Activated T-cell treated with anti-CD3 and anti-CD28 coated beads, Interleukin-2, amount 50 U/mL, for 4 hours (primary cell): ENCODE measurements at regions not wholly inside any gene's neighbourhood (a gene's known extent, or its start where the extent isn't known, plus 50 kb on each side); places are given as distances from the start of the nearest gene placed in this dataset.
"Not testable (repeated sequence)": the region's sequence is repeated elsewhere in the genome, so short reads cannot be mapped to it uniquely, and the experiment has no call there.

Experiments
- ATAC-seq, 2 donors: fragments of 200-7000 bp; cut with Tn5 transposase; one replicate each; pipeline ENCODE4 v1.10.0; 2021
- DNase-seq: peaks from one replicate; pipeline ENCODE4 v3.0.0-alpha.2; 2020
- H3K27me3 Mint-ChIP-seq: one replicate; pipeline ENCODE4 v1.8.0; 2021; ENCODE audit warnings: low read depth, mixed read lengths
- H3K36me3 Mint-ChIP-seq: one replicate; pipeline ENCODE4 v1.8.0; 2022; ENCODE audit warnings: mixed read lengths; ENCODE audit not compliant: insufficient read depth
- H3K4me1 Mint-ChIP-seq: one replicate; pipeline ENCODE4 v1.8.0; 2021; ENCODE audit warnings: low read depth, mixed read lengths
- H3K4me3 Mint-ChIP-seq: one replicate; pipeline ENCODE4 v1.8.0; 2021; ENCODE audit warnings: mild to moderate bottlenecking, moderate library complexity, mixed read lengths
- H3K9me3 Mint-ChIP-seq: one replicate; pipeline ENCODE4 v1.8.0; 2021; ENCODE audit warnings: mixed read lengths

DNA sequence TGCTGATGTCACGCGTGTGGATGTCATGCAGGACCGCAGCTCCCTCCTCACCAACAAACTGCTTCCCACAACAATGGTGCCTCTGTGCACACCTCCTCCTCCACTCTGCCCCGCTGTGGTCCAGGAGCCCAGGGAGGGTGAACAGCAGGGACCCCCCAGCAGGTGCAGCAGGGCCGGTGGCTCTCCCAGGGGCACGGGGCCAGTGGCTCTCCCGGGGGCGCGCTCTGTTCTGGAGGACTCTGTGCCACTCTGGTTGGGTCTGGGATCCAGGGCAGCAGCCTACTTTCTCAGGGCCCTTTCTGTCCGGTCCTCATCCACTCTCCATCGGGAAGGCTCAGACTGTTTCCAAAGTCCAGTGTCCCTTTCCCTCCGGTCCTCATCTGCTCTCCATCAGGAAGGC is 153.0 kb upstream of the ZNF469 start:
- not testable (repeated sequence) for H3K9me3 Mint-ChIP-seq, H3K27me3 Mint-ChIP-seq, H3K4me1 Mint-ChIP-seq, DNase-seq, ATAC-seq, H3K36me3 Mint-ChIP-seq, H3K4me3 Mint-ChIP-seq

DNA sequence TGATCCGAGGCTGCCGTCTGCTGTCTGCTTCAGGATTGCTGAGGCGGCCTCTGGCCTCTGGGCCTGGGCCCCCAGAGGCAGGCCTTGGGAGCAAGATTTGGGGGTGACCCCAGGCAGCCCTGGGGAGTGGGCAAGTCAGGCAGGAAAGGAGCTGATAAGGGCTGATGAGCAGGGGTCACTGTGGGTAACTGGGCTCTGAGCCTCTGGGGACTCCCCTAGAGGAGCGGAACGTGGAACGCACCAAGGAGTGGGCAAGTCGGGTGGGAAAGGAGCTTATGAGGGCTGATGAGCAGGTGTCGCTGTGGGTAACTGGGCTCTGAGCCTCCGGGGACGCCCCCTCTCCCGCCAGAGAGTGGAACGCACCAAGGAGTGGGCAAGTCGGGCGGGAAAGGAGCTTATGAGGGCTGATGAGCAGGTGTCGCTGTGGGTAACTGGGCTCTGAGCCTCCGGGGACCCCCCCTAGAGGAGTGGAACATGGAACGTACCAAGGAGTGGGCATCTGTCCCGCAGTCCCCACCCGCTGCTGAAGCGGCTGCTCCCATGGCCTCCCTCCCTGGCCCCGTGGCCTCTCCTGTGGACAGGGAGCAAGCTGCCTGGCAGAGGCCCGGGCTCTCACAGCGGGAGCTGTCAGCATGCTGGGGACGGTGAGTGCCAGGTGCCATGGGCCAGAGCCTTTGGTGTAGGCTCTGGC is 152.3 kb upstream of the ZNF469 start:
- not testable (repeated sequence) for H3K9me3 Mint-ChIP-seq

DNA sequence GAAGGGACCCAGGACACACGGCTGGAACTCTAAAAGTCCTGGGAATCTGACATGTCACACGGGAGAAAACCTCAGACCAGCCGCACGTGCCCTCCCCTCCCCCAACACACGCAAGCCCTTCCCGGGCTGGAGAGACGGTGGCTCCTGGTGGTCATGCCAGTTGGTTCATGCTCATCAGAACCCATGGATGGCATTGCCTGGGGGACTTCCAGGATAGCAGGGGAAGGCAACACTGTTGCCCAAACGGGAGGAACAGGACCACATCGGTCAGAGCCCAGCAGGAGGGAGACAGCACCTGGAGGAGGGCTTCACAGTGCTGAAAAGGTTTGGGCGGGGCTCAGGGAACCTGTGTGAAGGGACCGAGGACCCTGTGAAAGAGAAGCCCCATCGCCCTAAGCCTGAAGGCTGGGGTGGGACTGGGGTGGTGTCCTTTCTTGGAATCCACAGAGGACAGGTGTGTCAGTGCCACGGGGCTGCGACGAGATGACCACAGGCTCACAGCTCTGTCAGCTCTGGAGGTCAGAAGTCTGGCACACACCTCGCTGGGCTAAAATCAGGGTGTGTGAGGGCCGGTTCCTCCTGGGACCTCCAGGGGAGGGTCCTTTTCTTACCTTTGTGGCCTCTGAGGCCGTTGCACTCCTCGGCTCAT is 151.7 kb upstream of the ZNF469 start:
- not testable (repeated sequence) for H3K4me3 Mint-ChIP-seq, DNase-seq, H3K4me1 Mint-ChIP-seq, ATAC-seq, H3K36me3 Mint-ChIP-seq, H3K9me3 Mint-ChIP-seq
- H3K27me3 Mint-ChIP-seq = peaks cover 11% of the 10 kb centered on the region

More for the DNA sequence above, 152.3 kb upstream of the ZNF469 start:
- H3K36me3 Mint-ChIP-seq, H3K27me3 Mint-ChIP-seq, DNase-seq, H3K4me1 Mint-ChIP-seq, H3K4me3 Mint-ChIP-seq, ATAC-seq: not testable (repeated sequence)

DNA sequence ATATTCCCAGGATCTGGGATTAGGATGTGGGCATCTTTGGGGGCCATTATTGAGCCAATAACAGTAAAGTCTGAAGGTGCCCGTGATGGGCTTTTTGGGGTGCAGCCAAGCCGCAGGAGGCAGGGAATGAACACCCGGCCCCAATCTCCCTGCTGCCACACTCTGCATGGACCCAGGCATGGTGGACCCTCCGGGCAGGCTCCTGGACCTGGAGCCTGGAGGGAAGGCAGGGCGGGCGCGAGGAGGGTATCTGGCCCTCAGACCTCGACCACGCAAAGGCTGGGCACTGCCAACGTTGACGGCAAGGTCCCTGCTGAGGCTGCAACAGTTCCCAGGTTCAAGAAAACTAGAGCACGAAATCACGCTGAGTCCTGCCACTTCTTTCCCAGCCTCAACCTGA is 150.9 kb upstream of the ZNF469 start:
- not testable (repeated sequence) for H3K9me3 Mint-ChIP-seq, DNase-seq, H3K4me1 Mint-ChIP-seq, ATAC-seq, H3K36me3 Mint-ChIP-seq, H3K4me3 Mint-ChIP-seq
- peaks cover 10% of the 10 kb centered on the region for H3K27me3 Mint-ChIP-seq

- not testable (repeated sequence) for H3K4me1 Mint-ChIP-seq, H3K9me3 Mint-ChIP-seq, H3K4me3 Mint-ChIP-seq, DNase-seq, H3K36me3 Mint-ChIP-seq, ATAC-seq
- peaks cover 10% of the 10 kb centered on the region for H3K27me3 Mint-ChIP-seq
Measured at GRCh38 chr16:88232401-88233258, 150.1 kb upstream of the ZNF469 start.

GRCh38 chr16:88233621-88234420 is 148.9 kb upstream of the ZNF469 start:
- DNase-seq, H3K9me3 Mint-ChIP-seq, H3K4me3 Mint-ChIP-seq, H3K4me1 Mint-ChIP-seq, H3K36me3 Mint-ChIP-seq, ATAC-seq: not testable (repeated sequence)
- peaks cover 16% of the 10 kb centered on the region for H3K27me3 Mint-ChIP-seq

DNA sequence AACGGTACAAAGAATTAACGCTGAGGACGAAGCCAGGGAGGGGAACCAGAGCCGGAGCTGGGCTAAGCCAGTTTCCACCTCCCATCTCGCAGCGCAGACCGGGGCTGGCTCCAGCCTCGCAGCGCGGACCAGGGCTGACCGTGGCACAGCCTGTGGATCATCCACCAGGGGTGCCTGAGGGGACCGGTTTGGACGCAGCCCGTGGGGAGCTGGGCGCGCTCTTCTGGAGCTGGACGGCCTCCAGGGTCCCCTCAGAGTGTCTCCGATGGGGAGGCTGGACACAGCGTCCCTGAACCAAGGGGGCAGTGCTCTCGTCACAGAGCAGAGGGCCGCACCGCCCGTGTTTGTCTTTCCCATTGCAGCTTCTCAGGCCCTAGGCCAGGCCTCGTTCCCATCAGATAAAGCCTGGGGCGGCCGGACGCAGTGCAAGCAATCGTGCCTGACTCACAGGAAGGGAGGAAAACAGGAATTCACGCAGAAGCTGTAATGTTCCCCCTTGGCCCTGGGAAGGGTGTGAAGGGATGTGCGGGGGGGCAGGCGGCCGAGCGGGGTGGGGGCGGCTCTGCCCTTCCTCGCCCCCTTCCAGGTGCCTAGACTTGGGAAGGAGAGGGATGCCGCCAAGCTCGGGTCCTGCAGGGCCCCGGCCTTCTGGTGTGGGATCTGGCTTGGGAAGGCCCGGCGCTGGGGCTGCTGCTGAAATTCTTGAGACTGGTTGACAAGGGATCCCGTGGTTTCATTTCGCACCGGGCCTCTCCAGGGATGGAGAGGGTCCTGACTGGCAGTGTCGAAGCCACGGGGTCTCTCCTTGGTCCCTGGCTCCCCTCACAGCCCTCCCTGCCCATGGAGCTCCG is 148.1 kb upstream of the ZNF469 start:
- H3K4me1 Mint-ChIP-seq, H3K36me3 Mint-ChIP-seq, ATAC-seq: not testable (repeated sequence)

GRCh38 chr16:88235691-88236090 is 147.1 kb upstream of the ZNF469 start:
- peaks cover 24% of the 10 kb centered on the region for H3K27me3 Mint-ChIP-seq
- DNase-seq, H3K4me1 Mint-ChIP-seq, H3K9me3 Mint-ChIP-seq, H3K36me3 Mint-ChIP-seq, ATAC-seq, H3K4me3 Mint-ChIP-seq: not testable (repeated sequence)

More for the DNA sequence above, 148.1 kb upstream of the ZNF469 start:
- H3K9me3 Mint-ChIP-seq, H3K4me3 Mint-ChIP-seq, DNase-seq: not testable (repeated sequence)
- peaks cover 19% of the 10 kb centered on the region for H3K27me3 Mint-ChIP-seq

- H3K9me3 Mint-ChIP-seq, H3K36me3 Mint-ChIP-seq, ATAC-seq, DNase-seq, H3K4me3 Mint-ChIP-seq, H3K4me1 Mint-ChIP-seq: not testable (repeated sequence)
- H3K27me3 Mint-ChIP-seq = peaks cover 24% of the 10 kb centered on the region
Measured at GRCh38 chr16:88236229-88236628, 146.5 kb upstream of the ZNF469 start.

GRCh38 chr16:88237314-88237713 is 145.4 kb upstream of the ZNF469 start:
- not testable (repeated sequence) for H3K4me3 Mint-ChIP-seq, ATAC-seq, H3K9me3 Mint-ChIP-seq, H3K36me3 Mint-ChIP-seq, DNase-seq, H3K4me1 Mint-ChIP-seq
- H3K27me3 Mint-ChIP-seq = peaks cover 24% of the 10 kb centered on the region

GRCh38 chr16:88237761-88238415 is 144.9 kb upstream of the ZNF469 start:
- not testable (repeated sequence) for H3K9me3 Mint-ChIP-seq, DNase-seq, ATAC-seq, H3K4me3 Mint-ChIP-seq, H3K4me1 Mint-ChIP-seq, H3K36me3 Mint-ChIP-seq
- H3K27me3 Mint-ChIP-seq = peaks cover 24% of the 10 kb centered on the region

- not testable (repeated sequence) for H3K4me1 Mint-ChIP-seq, H3K9me3 Mint-ChIP-seq, H3K36me3 Mint-ChIP-seq, H3K4me3 Mint-ChIP-seq, DNase-seq
- ATAC-seq = peak; percentile 95 to 100
- peaks cover 24% of the 10 kb centered on the region for H3K27me3 Mint-ChIP-seq
Measured at GRCh38 chr16:88238732-88239274, 144.0 kb upstream of the ZNF469 start.

- not testable (repeated sequence) for H3K4me3 Mint-ChIP-seq, H3K36me3 Mint-ChIP-seq, ATAC-seq, DNase-seq, H3K9me3 Mint-ChIP-seq, H3K4me1 Mint-ChIP-seq
- H3K27me3 Mint-ChIP-seq = peaks cover 21% of the 10 kb centered on the region
Measured at GRCh38 chr16:88240118-88240517, 142.6 kb upstream of the ZNF469 start.
